ENCODE measurements at regions not wholly inside any gene's neighbourhood (a gene's known extent, or its start where the extent isn't known, plus 50 kb on each side); places are given as distances from the start of the nearest gene placed in this dataset.

- Histone ChIP-seq H3K27ac (ENCODE audit: low read depth, low read length, poor library complexity, severe bottlenecking) (no peak overlapping the region), H3K4me1 (ENCODE audit: insufficient read depth, low read length, poor library complexity, severe bottlenecking) (no peaks in the 10 kb centered on the region), H3K36me3 (ENCODE audit: insufficient read depth, low read length, poor library complexity, severe bottlenecking) (no peaks in the 10 kb centered on the region), H3K4me3 (ENCODE audit: low read depth, low read length, poor library complexity, severe bottlenecking) (no peak overlapping the region), H3K27me3 (replicated peaks; ENCODE audit: insufficient read depth, low read depth, low read length, poor library complexity) (no peaks in the 10 kb centered on the region), H3K9me3 (ENCODE audit: low read depth, low read length, poor library complexity, severe bottlenecking) (no peaks in the 10 kb centered on the region)
- BruUV-seq (replicated peaks), result no TSS peak
- TF ChIP-seq CTCF (conservative IDR thresholded peaks at IDR 0.05; ENCODE audit: low read depth, low read length) (no peak), EZH2 (IDR thresholded peaks at IDR 0.05; ENCODE audit: borderline replicate concordance, low read depth, low read length, poor library complexity, severe bottlenecking) (no peak)
- ChIA-PET POLR2A (ENCODE audit: low non-redundant PET) (no interaction called here), CTCF (no interaction called here)
- no peak for DNase-seq (ENCODE audit: low spot score)
- intact Hi-C loops (cut with micrococcal nuclease; ENCODE audit: unreplicated experiment), result no loop called here
Measured at GRCh38 chr3:194838236-194838635, 152.6 kb downstream of the FAM43A start.

GRCh38 chr3:194840661-194841514, 155.2 kb downstream of the FAM43A start:
- DNase-seq (ENCODE audit: low spot score), result peak; percentile 29
- CTCF ChIA-PET, result no interaction called here
- TF ChIP-seq CTCF (conservative IDR thresholded peaks at IDR 0.05; ENCODE audit: low read depth, low read length) (no peak), EZH2 (IDR thresholded peaks at IDR 0.05; ENCODE audit: borderline replicate concordance, low read depth, low read length, poor library complexity, severe bottlenecking) (no peak)

GRCh38 chr3:194841515-194841841, 155.8 kb downstream of the FAM43A start:
- TF ChIP-seq EZH2 (IDR thresholded peaks at IDR 0.05; ENCODE audit: borderline replicate concordance, low read depth, low read length, poor library complexity, severe bottlenecking) (no peak), CTCF (conservative IDR thresholded peaks at IDR 0.05; ENCODE audit: low read depth, low read length) (no peak)
- Histone ChIP-seq H3K9me3 (ENCODE audit: low read depth, low read length, poor library complexity, severe bottlenecking) (no peaks in the 10 kb centered on the region), H3K36me3 (ENCODE audit: insufficient read depth, low read length, poor library complexity, severe bottlenecking) (no peaks in the 10 kb centered on the region), H3K27me3 (replicated peaks; ENCODE audit: insufficient read depth, low read depth, low read length, poor library complexity) (no peaks in the 10 kb centered on the region), H3K4me1 (ENCODE audit: insufficient read depth, low read length, poor library complexity, severe bottlenecking) (no peaks in the 10 kb centered on the region), H3K27ac (ENCODE audit: low read depth, low read length, poor library complexity, severe bottlenecking) (no peak overlapping the region), H3K4me3 (ENCODE audit: low read depth, low read length, poor library complexity, severe bottlenecking) (no peak overlapping the region)
- no TSS peak for BruUV-seq (replicated peaks)
- intact Hi-C loops (cut with micrococcal nuclease; ENCODE audit: unreplicated experiment), result no loop called here
- ChIA-PET POLR2A (ENCODE audit: low non-redundant PET) (no interaction called here), CTCF (no interaction called here)
- DNase-seq (ENCODE audit: low spot score), result no peak

More at GRCh38 chr3:194840661-194841514, 155.2 kb downstream of the FAM43A start:
- Histone ChIP-seq H3K36me3 (ENCODE audit: insufficient read depth, low read length, poor library complexity, severe bottlenecking) (no peaks in the 10 kb centered on the region), H3K4me1 (ENCODE audit: insufficient read depth, low read length, poor library complexity, severe bottlenecking) (no peaks in the 10 kb centered on the region), H3K27ac (ENCODE audit: low read depth, low read length, poor library complexity, severe bottlenecking) (no peak overlapping the region), H3K4me3 (ENCODE audit: low read depth, low read length, poor library complexity, severe bottlenecking) (no peak overlapping the region), H3K27me3 (replicated peaks; ENCODE audit: insufficient read depth, low read depth, low read length, poor library complexity) (no peaks in the 10 kb centered on the region), H3K9me3 (ENCODE audit: low read depth, low read length, poor library complexity, severe bottlenecking) (no peaks in the 10 kb centered on the region)
- POLR2A ChIA-PET (ENCODE audit: low non-redundant PET), result no interaction called here
- intact Hi-C loops (cut with micrococcal nuclease; ENCODE audit: unreplicated experiment), result no loop called here
- BruUV-seq (replicated peaks), result no TSS peak
